Transverse colon (tissue), 4 donors: ENCODE measurements at regions not wholly inside any gene's neighbourhood (a gene's known extent, or its start where the extent isn't known, plus 50 kb on each side); places are given as distances from the start of the nearest gene placed in this dataset.

Experiments used
- CTCF ChIP-seq, 5 experiments: fragments of 200-600 bp in 3 of 5; fragments of 450-650 bp in 2 of 5; sonication (generic) in 3 of 5; IDR thresholded peaks; 1 replicate in 2 of 5; 2 replicates in 3 of 5; pipeline ENCODE4 v1.5.1; 2016 to 2017; ENCODE audit warnings: antibody characterized with exemption in 5 of 5, inconsistent platforms in 3 of 5, mild to moderate bottlenecking in 2 of 5, moderate library complexity in 1 of 5
- EP300 ChIP-seq: sonication (generic); formaldehyde crosslinking; IDR thresholded peaks from one replicate; pipeline ENCODE4 v1.6.1; 2017; ENCODE audit warnings: antibody characterized with exemption, low read depth
- POLR2AphosphoS5 ChIP-seq, 3 donors: sonication (generic); formaldehyde crosslinking; IDR thresholded peaks; one replicate each; pipeline ENCODE4 v1.6.1; 2016; ENCODE audit warnings: antibody characterized with exemption in 3 of 3

- TF ChIP-seq CTCF (IDR thresholded peaks at IDR 0.05) (no peak), EP300 (no peak), POLR2AphosphoS5 (IDR thresholded peaks at IDR 0.05) (no peak)
Measured at GRCh38 chr7:24466168-24466768, 107.0 kb upstream of the PALS2 start.
